GM12891 (cell line): ENCODE measurements at regions not wholly inside any gene's neighbourhood (a gene's known extent, or its start where the extent isn't known, plus 50 kb on each side); places are given as distances from the start of the nearest gene placed in this dataset.

Source experiments
- DNase-seq: peaks from one replicate; pipeline ENCODE4 v3.0.0; 2011; ENCODE audit warnings: low spot score; ENCODE audit not compliant: insufficient read length
- FAIRE-seq: peaks from 2 replicates; lab custom pipeline; 2011; peaks lifted over from hg19 to GRCh38; lab: Jason Lieb, UNC
- PAX5 ChIP-seq: IDR thresholded peaks from 2 replicates; pipeline ENCODE4 v1.6.1; 2011; ENCODE audit warnings: low read length, moderate library complexity, mild to moderate bottlenecking; ENCODE audit not compliant: insufficient read depth, severe bottlenecking
- POLR2A ChIP-seq: IDR thresholded peaks from 2 replicates; pipeline ENCODE4 v1.6.1; 2011; ENCODE audit warnings: low read depth, low read length, control low read depth
- POLR2AphosphoS5 ChIP-seq: IDR thresholded peaks from 2 replicates; pipeline ENCODE4 v1.6.1; 2011; ENCODE audit warnings: low read depth, low read length, control low read depth
- POU2F2 ChIP-seq: IDR thresholded peaks from 2 replicates; pipeline ENCODE4 v1.6.1; 2011; ENCODE audit warnings: low read depth, mild to moderate bottlenecking, control low read depth, low read length, moderate library complexity
- SPI1 ChIP-seq: IDR thresholded peaks from 2 replicates; pipeline ENCODE4 v1.6.1; 2011; ENCODE audit warnings: low read depth, low read length, control low read depth
- TAF1 ChIP-seq: IDR thresholded peaks from 2 replicates; pipeline ENCODE4 v1.6.1; 2011; ENCODE audit warnings: low read depth, low read length, control low read depth

DNA sequence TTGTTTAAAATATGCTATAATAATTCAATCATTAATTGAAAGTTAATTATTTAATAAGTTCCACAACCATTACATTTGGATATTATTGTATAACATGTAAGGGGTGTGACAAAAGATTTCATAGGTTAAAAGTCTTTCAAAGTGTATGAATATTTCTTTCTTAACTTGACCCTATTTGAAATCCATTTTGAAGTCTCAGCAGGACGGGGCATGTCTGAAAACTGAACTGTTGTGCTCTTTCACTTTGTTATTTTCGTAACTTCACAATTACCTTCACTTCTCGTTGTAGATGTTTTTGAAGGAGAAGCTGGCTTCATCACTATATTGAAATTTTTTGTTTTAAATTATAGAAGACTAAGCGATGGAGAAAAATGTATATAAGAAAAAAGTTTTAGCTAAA lies 1775.7 kb downstream of the PCDH9 start:
- DNase-seq = no peak
- no peak for FAIRE-seq
- no peak for TF ChIP-seq TAF1
- TF ChIP-seq POU2F2 = no peak
- TF ChIP-seq POLR2AphosphoS5 = no peak
- no peak for TF ChIP-seq POLR2A
- TF ChIP-seq PAX5 = no peak

DNA sequence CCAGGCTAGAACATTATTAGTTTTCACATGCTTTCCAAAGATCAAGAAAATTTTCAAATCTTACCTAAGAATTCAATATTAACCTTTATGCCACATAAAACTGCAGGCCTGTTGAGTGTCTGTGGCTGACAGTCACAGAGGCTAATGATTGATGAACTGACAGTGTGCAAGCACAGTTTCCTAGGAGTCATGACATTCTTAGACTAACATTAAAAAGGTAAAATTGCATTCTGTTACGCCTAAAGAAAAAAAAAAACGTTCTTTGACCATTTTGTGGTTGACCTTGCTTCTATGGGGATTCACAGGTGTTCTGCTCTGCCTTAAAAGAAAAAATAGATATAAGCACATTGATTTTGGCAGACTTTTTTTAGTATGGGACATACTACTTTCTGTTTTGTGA lies 1776.2 kb downstream of the PCDH9 start:
- TF ChIP-seq POLR2AphosphoS5 (no peak), SPI1 (no peak), PAX5 (no peak), POLR2A (no peak), TAF1 (no peak), POU2F2 (no peak)
- DNase-seq = no peak
- FAIRE-seq = no peak

DNA sequence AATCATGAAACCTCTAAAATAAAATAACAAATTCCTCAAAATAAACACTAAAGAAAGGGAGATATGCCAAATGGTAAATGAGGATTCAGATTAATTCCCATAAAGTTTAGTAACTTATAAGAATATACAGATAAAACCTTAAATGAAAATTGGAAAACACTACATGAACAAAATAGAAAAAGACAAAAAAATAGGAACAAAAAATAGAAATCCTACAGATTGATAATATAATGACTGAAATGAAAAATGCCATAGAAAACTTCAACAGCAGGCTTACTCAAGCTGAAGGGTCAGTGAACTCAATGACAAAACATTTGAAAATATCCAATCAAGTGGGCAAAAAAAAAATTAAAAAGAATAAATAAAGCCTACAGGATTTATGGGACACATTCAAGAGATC lies 1784.8 kb downstream of the PCDH9 start:
- DNase-seq (no peak), FAIRE-seq (no peak)
- no peak for TF ChIP-seq POU2F2
- no peak for TF ChIP-seq TAF1
- TF ChIP-seq POLR2AphosphoS5 = no peak
- TF ChIP-seq SPI1 = no peak
- TF ChIP-seq PAX5 = no peak
- no peak for TF ChIP-seq POLR2A

DNA sequence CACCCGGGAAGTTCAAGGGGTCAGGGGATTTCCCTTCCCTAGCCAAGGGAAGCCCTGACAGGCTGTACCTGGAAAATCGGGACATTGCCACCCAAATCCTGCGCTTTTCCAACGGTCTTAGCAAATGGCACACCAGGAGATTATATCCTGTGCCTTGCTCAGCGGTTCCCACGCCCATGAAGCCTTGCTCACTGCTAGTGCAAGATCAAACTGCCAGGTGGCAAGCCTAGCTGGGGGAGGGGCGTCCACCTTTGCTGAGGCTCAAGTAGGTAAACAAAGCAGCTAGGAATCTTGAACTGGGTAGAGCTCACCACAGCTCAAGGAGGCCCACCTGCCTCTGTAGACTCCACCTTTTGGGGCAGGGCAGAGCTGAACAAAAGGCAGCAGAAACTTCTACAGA lies 1794.5 kb downstream of the PCDH9 start:
- TF ChIP-seq PAX5 (no peak), SPI1 (no peak), POU2F2 (no peak), POLR2AphosphoS5 (no peak), TAF1 (no peak), POLR2A (no peak)
- no peak for DNase-seq

DNA sequence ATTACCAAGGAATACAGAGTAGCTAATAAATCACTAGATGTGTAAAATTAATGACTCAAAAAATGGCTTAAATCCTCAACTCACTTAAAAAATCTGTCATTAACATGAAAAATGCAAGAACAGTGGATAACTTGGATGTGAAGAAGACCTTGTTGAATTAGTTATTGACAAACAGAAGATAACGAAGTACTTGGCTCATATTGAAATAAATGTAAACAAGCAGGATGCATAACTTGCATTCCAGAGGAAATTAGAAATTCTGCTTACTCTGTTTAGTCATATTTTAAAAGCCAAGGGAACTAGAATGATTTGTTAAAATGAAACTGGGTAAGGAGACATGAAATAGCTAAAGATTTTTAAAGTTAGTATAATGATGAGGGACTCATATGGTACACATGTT lies 1812.2 kb downstream of the PCDH9 start:
- no peak for DNase-seq
- no peak for TF ChIP-seq TAF1

More for the DNA sequence above, 1794.5 kb downstream of the PCDH9 start:
- no peak for FAIRE-seq

DNA sequence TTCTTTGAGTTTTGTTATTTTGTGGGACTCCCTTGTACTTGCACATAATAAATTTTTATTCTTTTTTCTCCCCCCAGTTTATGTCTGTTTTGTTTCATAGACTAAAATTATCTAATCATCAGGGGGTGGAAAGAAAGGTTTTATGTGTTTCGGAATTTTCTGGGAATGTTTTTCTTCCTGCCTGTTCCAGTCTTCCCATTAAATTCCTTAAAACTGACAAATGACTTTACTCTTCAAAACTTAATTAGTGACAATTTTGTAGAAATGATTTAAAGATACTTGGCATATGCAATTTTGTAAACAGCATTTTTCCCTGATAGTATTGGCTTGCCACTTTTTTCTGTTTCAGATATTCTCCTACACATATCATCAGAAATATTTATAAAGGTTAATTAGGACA lies 1813.4 kb downstream of the PCDH9 start:
- DNase-seq = no peak
- TF ChIP-seq POLR2AphosphoS5 = no peak
- TF ChIP-seq POLR2A = no peak
- TF ChIP-seq SPI1 = no peak
- TF ChIP-seq PAX5 = no peak
- no peak for TF ChIP-seq TAF1
- TF ChIP-seq POU2F2 = no peak
- no peak for FAIRE-seq

More for the DNA sequence above, 1812.2 kb downstream of the PCDH9 start:
- FAIRE-seq = no peak

DNA sequence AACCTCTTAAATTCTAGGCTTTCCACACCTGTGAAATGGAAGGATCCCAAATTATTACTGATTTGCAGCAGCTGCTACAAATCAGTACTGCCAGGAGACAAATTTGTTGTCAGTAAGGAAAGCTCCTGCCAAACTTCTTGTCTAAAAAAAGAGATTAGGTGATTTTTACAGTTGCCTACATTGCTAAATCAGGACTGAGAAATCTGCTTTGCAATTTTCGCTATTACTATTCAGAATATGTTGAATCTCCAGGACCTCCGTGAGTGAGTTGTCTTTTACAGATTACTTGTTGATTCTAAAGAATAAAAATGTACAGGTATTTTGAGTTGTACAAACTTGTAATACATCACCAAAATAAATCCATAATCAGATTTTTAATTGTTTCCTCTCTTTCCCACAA lies 1815.9 kb downstream of the PCDH9 start:
- no peak for TF ChIP-seq POU2F2
- TF ChIP-seq SPI1 = no peak
- TF ChIP-seq POLR2AphosphoS5 = no peak
- TF ChIP-seq TAF1 = no peak
- no peak for TF ChIP-seq POLR2A
- no peak for DNase-seq
- no peak for FAIRE-seq

- FAIRE-seq (no peak), DNase-seq (no peak)
- TF ChIP-seq POLR2A = no peak
- TF ChIP-seq SPI1 = no peak
- no peak for TF ChIP-seq TAF1
- no peak for TF ChIP-seq PAX5
Measured at GRCh38 chr13:65411521-65411920, 1818.6 kb downstream of the PCDH9 start.

DNA sequence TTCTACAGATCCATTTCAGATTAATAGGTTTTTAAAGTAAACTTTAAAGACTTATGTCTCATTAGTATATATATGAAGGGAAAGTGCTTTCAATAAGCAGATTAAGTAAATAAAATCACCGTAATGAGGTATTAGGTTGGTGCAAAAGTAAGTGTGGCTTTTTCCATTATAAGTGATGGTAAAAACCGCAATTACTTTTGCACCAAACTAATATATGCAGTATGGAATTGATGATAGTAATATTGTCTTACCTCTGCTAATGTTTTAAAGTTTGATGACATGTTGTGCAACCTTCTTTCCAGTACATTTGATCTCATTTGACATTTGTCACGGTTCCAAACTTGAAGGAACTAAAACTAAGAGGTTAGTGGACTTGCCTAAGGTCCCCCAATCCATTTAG lies 1819.3 kb downstream of the PCDH9 start:
- FAIRE-seq (no peak), DNase-seq (no peak)

DNA sequence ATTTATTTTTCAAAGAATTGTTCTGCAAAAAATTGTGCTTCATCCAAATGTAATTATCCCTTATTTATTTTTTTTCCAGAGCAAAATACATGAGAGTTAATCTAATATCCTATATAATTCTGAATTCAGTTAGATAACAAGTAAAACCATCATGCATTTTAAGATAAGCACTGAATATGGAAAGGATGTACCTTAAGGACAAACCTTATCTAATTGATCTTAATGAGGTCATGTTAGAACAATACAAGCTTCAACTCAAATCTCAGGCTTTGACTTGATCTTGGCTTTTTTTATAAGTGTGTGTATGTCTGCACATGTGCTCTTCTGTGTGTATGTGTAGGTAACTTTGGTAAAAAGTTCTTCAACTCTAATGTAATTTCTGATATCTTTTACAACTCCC lies 1828.8 kb downstream of the PCDH9 start:
- TF ChIP-seq POLR2AphosphoS5 (no peak), TAF1 (no peak), SPI1 (no peak), POU2F2 (no peak), PAX5 (no peak), POLR2A (no peak)
- FAIRE-seq (no peak), DNase-seq (no peak)

More for the DNA sequence above, 1819.3 kb downstream of the PCDH9 start:
- TF ChIP-seq SPI1 = no peak
- TF ChIP-seq POLR2A = no peak
- no peak for TF ChIP-seq TAF1
- TF ChIP-seq PAX5 = no peak
- TF ChIP-seq POLR2AphosphoS5 = no peak
- TF ChIP-seq POU2F2 = no peak

DNA sequence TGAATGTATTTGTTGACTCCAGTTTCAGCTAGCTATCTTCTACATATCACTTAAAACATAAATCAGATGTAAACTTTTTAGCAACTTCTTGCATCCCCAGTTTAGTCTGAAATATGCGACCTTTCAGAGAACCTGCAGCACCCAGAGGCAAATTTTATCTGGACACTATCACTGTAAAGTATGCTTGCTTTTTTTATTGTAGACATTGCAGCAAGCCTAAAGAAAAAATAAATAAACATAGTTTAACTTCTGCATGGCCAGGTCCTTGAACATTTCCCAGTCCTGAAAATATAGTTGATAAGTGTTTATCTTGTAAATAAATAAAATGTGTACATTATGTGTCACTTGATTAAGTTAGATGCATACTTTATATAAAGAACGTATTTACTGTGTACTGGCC lies 1829.4 kb downstream of the PCDH9 start:
- FAIRE-seq (no peak), DNase-seq (no peak)
- TF ChIP-seq TAF1 = no peak
- no peak for TF ChIP-seq POLR2A
- no peak for TF ChIP-seq PAX5
- TF ChIP-seq POU2F2 = no peak
- TF ChIP-seq SPI1 = no peak
